Fibroblast of skin of scalp (primary cell): ENCODE measurements at regions not wholly inside any gene's neighbourhood (a gene's known extent, or its start where the extent isn't known, plus 50 kb on each side); places are given as distances from the start of the nearest gene placed in this dataset.

ENCODE experiments used
- DNase-seq: peaks from one replicate; pipeline ENCODE4 v3.0.0-alpha.2; 2013

GRCh38 chr2:12795851-12796250 lies 79.1 kb downstream of the TRIB2 start:
- DNase-seq = no peak

- no peak for DNase-seq
Measured at GRCh38 chr2:12796657-12797056, 79.9 kb downstream of the TRIB2 start.

- peak; percentile 58 for DNase-seq
Measured at GRCh38 chr2:12797815-12798214, 81.1 kb downstream of the TRIB2 start.

- DNase-seq = peak; percentile 76
Measured at GRCh38 chr2:12803607-12804006, 86.9 kb downstream of the TRIB2 start.

GRCh38 chr2:12804091-12804856 lies 87.5 kb downstream of the TRIB2 start:
- DNase-seq = peak; percentile 56

GRCh38 chr2:12805033-12805432 lies 88.3 kb downstream of the TRIB2 start:
- DNase-seq = no peak

- DNase-seq = no peak
Measured at GRCh38 chr2:12806549-12807242, 90.0 kb downstream of the TRIB2 start.

GRCh38 chr2:12807907-12808810 lies 91.4 kb downstream of the TRIB2 start:
- DNase-seq = no peak

- DNase-seq = no peak
Measured at GRCh38 chr2:12809526-12809925, 92.8 kb downstream of the TRIB2 start.

GRCh38 chr2:12811916-12812315 lies 95.2 kb downstream of the TRIB2 start:
- DNase-seq = no peak

- DNase-seq = no peak
Measured at GRCh38 chr2:12813166-12813565, 96.4 kb downstream of the TRIB2 start.

GRCh38 chr2:12816379-12817306 lies 99.9 kb downstream of the TRIB2 start:
- DNase-seq = no peak

- DNase-seq = no peak
Measured at GRCh38 chr2:12817870-12818269, 101.1 kb downstream of the TRIB2 start.

- DNase-seq = no peak
Measured at GRCh38 chr2:12818416-12819102, 101.8 kb downstream of the TRIB2 start.

GRCh38 chr2:12819103-12819475 lies 102.4 kb downstream of the TRIB2 start:
- peak; percentile 99 for DNase-seq

GRCh38 chr2:12819721-12820120 lies 103.0 kb downstream of the TRIB2 start:
- DNase-seq = peak; percentile 54

GRCh38 chr2:12821656-12822055 lies 104.9 kb downstream of the TRIB2 start:
- no peak for DNase-seq

- DNase-seq = peak; percentile 82
Measured at GRCh38 chr2:12824351-12824777, 107.6 kb downstream of the TRIB2 start.

GRCh38 chr2:12824778-12825379 lies 108.1 kb downstream of the TRIB2 start:
- DNase-seq = peak; percentile 11

GRCh38 chr2:12826781-12827180 lies 110.0 kb downstream of the TRIB2 start:
- no peak for DNase-seq

GRCh38 chr2:12827721-12828120 lies 111.0 kb downstream of the TRIB2 start:
- no peak for DNase-seq
